Activated CD8-positive, alpha-beta T cell treated with anti-CD3 and anti-CD28 coated beads, Interleukin-2, amount 10 ng/mL, durations not matched to agents 7 days and 5 days (primary cell): ENCODE measurements at regions not wholly inside any gene's neighbourhood (a gene's known extent, or its start where the extent isn't known, plus 50 kb on each side); places are given as distances from the start of the nearest gene placed in this dataset.
"Not testable (repeated sequence)": the region's sequence is repeated elsewhere in the genome, so short reads cannot be mapped to it uniquely, and the experiment has no call there.

Source experiments
- ATAC-seq: fragments of 150-1000 bp; cut with Tn5 transposase; one replicate; pipeline ENCODE4 v1.10.0; 2021; ENCODE audit warnings: moderate library complexity
- CTCF ChIA-PET: fragments of 350-600 bp; sonication (Branson Sonifier 250); formaldehyde crosslinking; loops from one replicate; lab custom pipeline; 2021; ENCODE audit warnings: antibody characterized with exemption; lab: Charles Lee
- POLR2A ChIA-PET: fragments of 350-600 bp; sonication (Branson Sonifier 250); formaldehyde crosslinking; loops from one replicate; lab custom pipeline; 2021; ENCODE audit warnings: antibody characterized with exemption; lab: Charles Lee
- DNase-seq: peaks from one replicate; pipeline ENCODE4 v3.0.0-alpha.2; 2020
- H3K27ac Mint-ChIP-seq: one replicate; pipeline ENCODE4 v1.8.0; 2021; ENCODE audit warnings: mild to moderate bottlenecking, mixed read lengths
- H3K27me3 Mint-ChIP-seq: one replicate; pipeline ENCODE4 v1.8.0; 2021; ENCODE audit warnings: low read depth, mixed read lengths
- H3K36me3 Mint-ChIP-seq: one replicate; pipeline ENCODE4 v1.8.0; 2021; ENCODE audit warnings: low read depth, mixed read lengths
- H3K4me1 Mint-ChIP-seq: one replicate; pipeline ENCODE4 v1.8.0; 2021; ENCODE audit warnings: low read depth, mixed read lengths
- H3K4me3 Mint-ChIP-seq: one replicate; pipeline ENCODE4 v1.8.0; 2021; ENCODE audit warnings: mild to moderate bottlenecking, mixed read lengths
- H3K9me3 Mint-ChIP-seq: one replicate; pipeline ENCODE4 v1.8.0; 2022; ENCODE audit warnings: mixed read lengths; ENCODE audit not compliant: insufficient read depth

DNA sequence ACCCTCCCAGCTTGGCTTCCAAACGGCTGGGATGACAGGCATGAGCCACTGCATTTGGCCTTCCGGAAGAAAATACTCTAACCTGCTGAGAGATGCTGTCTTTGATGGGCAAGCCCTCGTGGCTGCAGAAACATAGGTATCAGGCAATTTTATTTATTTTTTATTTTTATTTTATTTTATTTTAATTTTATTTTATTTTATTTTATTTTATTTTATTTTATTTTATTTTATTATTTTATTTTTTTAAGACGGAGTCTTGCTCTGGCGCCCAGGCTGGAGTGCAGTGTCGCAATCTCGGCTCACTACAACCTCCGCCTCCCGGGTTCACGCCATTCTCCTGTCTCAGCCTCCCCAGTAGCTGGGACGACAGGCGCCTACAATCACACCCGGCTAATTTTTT, 257.1 kb downstream of the SHOX start:
- H3K36me3 Mint-ChIP-seq, ATAC-seq, H3K27me3 Mint-ChIP-seq, H3K4me3 Mint-ChIP-seq, H3K27ac Mint-ChIP-seq, CTCF ChIA-PET, POLR2A ChIA-PET, H3K4me1 Mint-ChIP-seq, DNase-seq: not testable (repeated sequence)
- H3K9me3 Mint-ChIP-seq, result peaks cover 14% of the 10 kb centered on the region

DNA sequence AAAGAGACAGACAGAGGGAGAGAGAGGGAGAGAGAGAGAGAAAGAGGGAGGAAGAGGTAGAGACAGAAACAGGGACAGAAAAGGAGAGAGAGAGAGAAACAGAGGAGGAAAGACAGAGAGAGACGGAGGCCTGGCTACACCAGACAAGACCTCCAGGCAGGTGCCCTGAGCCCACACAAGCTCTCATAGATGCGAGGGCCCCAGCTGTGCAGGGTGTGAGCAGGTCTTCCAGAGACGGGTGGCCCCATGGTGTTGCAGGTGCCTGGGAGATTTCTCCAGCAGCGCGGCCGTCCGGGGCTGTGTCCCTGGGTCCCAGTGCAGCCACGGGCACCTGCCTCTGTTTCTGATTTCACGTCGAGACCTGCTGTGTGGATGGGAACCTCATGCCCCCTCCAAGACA, 253.0 kb downstream of the SHOX start:
- Mint-ChIP-seq H3K27ac (no peak overlapping the region), H3K9me3 (peaks cover 8% of the 10 kb centered on the region), H3K27me3 (no peaks in the 10 kb centered on the region), H3K4me1 (no peaks in the 10 kb centered on the region), H3K36me3 (no peaks in the 10 kb centered on the region), H3K4me3 (no peak overlapping the region)
- DNase-seq (no peak), ATAC-seq (no peak)
- POLR2A ChIA-PET, result no interaction called here
- CTCF ChIA-PET, result no interaction called here

DNA sequence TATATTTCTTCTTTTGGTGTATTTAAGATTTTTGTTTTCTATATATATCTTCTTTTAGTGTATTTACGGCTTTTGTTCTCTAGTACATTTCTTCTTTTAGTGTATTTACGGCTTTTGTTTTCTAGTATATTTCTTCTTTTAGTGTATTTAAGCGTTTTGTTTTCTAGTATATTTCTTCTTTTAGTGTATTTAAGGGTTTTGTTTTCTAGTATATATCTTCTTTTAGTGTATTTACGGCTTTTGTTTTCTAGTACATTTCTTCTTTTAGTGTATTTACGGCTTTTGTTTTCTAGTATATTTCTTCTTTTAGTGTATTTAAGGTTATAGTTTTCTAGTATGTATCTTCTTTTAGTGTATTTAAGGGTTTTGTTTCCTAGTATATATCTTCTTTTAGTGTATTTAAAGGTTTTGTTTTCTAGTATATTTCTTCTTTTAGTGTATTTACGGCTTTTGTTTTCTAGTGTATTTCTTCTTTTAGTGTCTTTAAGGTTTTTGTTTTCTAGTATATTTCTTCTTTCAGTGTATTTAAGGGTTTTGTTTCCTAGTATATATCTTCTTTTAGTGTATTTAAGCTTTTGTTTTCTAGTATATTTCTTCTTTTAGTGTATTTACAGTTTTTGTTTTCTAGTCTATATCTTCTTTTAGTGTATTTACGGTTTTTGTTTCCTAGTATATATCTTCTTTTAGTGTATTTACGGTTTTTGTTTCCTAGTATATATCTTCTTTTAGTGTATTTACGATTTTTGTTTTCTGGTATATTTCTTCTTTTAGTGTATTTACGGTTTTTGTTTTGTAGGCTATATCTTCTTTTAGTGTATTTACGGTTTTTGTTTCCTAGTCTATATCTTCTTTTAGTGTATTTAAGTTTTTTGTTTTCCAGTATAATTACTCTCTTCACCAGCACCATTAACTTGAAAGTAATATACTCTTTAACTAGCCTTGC, 249.4 kb downstream of the SHOX start:
- DNase-seq, H3K27me3 Mint-ChIP-seq, H3K4me1 Mint-ChIP-seq, ATAC-seq, H3K9me3 Mint-ChIP-seq, POLR2A ChIA-PET, H3K4me3 Mint-ChIP-seq, H3K36me3 Mint-ChIP-seq, H3K27ac Mint-ChIP-seq, CTCF ChIA-PET: not testable (repeated sequence)

DNA sequence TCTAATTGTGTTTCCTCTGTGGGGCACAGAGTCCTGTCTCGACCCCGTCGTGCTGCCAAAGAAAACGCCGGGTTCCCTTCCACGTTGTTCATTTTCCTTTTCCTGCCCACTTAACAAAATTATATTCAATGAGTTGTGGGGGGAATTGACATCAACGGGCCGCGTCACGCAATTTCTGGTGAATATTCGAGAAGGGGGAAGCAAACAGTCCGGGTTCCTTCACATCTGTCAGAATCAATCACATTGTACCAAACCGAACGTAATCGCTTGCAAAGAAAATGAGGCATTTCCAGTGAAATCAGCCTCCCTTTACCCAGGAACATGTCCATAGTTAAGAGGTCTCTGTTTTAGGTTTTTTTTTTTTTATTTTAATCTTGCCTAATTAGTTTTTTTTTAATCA, 243.5 kb downstream of the SHOX start:
- no peaks in the 10 kb centered on the region for H3K4me1 Mint-ChIP-seq
- no peak for DNase-seq
- no peak for ATAC-seq
- H3K4me3 Mint-ChIP-seq, result no peak overlapping the region
- POLR2A ChIA-PET, result no interaction called here
- H3K27ac Mint-ChIP-seq, result no peak overlapping the region
- CTCF ChIA-PET, result no interaction called here
- H3K9me3 Mint-ChIP-seq, result no peaks in the 10 kb centered on the region
- no peaks in the 10 kb centered on the region for H3K27me3 Mint-ChIP-seq
- H3K36me3 Mint-ChIP-seq, result no peaks in the 10 kb centered on the region

DNA sequence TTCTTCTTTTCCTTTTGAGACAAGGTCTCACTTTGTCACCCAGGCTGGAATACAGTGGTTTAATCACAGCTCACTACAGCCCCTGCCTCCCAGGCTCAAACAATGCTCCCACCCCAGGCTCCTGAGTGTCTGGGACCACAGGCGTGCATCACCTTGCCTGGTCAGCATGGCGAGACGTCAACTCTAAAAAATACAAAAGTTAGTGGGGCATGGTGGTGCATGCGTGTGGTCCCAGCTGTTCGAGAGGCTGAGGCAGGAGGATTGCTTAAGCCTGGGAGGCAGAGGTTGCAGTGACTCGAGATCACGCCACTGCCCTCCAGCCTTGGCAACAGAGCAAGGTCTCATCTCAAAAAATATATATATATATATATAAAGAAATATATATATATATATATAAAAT, 242.4 kb downstream of the SHOX start:
- ChIA-PET POLR2A (no interaction called here), CTCF (no interaction called here)
- ATAC-seq, result no peak
- Mint-ChIP-seq H3K36me3 (no peaks in the 10 kb centered on the region), H3K27ac (no peak overlapping the region), H3K27me3 (no peaks in the 10 kb centered on the region), H3K4me1 (no peaks in the 10 kb centered on the region), H3K9me3 (no peaks in the 10 kb centered on the region), H3K4me3 (no peak overlapping the region)
- DNase-seq, result no peak

DNA sequence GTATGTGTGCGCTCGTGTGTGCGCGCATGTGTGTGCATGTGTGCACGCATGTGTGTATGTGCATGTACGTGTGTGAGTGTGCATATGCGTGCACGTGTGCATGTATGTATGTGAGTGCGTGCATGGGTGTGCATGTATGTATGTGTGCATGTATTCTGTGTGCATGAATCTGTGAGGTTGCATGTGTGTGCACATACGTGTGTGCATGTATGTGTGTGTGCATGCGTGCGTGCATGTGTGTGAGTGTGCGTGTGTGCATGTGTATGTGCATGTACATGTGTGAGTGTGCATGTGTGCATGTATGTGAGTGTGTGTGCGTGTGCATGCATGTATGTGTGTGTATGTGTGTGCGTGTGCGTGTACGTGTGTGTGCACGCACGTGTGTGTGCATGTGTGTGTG, 241.5 kb downstream of the SHOX start:
- DNase-seq, result no peak
- Mint-ChIP-seq H3K9me3 (no peaks in the 10 kb centered on the region), H3K36me3 (no peaks in the 10 kb centered on the region), H3K4me3 (no peak overlapping the region), H3K27me3 (no peaks in the 10 kb centered on the region), H3K4me1 (no peaks in the 10 kb centered on the region), H3K27ac (no peak overlapping the region)
- no peak for ATAC-seq
- CTCF ChIA-PET, result no interaction called here
- POLR2A ChIA-PET, result no interaction called here

DNA sequence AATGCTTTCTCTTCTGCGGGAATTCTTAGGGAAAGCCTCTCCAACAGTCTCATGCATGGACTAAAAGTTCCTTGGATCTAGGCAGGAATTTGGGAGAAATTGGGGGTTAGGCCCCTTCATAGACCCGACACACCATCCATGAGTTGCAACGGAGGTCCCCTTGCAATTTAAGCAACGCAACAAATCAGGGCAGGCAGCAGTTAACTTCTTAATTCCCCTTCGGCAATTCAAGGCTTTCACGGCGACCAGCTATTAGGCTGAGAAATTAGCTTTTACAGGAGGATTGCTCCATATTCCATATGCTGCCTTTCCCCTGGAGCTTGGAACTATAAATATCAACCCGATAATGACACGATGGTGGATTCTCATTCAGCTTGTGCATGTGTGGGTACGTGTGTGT, 241.0 kb downstream of the SHOX start:
- no peak for DNase-seq
- H3K4me3 Mint-ChIP-seq, result no peak overlapping the region
- ATAC-seq, result no peak
- H3K36me3 Mint-ChIP-seq, result no peaks in the 10 kb centered on the region
- H3K27me3 Mint-ChIP-seq, result no peaks in the 10 kb centered on the region
- ChIA-PET POLR2A (no interaction called here), CTCF (no interaction called here)
- no peak overlapping the region for H3K27ac Mint-ChIP-seq
- no peaks in the 10 kb centered on the region for H3K9me3 Mint-ChIP-seq
- no peaks in the 10 kb centered on the region for H3K4me1 Mint-ChIP-seq

DNA sequence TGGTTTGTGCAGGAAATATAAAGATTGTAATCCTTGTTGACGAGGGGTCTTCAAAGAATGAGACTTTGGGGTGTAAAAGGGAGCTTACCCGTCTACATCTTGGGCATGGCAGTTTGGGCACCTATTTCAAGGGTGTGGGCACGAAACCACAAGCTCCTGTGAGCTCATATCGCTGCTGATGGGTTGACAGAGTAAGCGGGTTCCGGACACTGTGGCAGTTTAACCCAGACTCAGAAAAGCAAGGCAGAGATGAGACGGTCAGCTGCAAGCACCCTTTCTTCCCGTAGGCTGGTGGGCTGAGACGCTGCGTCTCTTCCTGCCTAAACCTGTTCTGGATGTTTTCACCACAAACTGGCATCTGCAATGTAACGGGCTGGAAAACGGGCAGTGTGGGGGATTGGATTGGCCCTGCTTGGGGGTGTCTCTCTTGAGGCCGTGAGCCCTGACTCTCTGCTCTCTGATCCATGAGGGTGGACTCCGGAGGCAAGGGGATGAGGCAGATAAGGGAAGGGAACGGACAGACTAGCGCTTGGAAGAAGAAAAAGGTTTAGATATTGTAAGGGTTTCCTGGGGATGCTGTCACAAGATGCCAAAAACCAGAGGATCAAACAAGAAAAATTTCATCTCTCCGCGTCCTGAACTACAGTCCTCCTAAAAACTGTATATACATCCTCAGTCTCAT, 237.5 kb downstream of the SHOX start:
- CTCF ChIA-PET, result no interaction called here
- POLR2A ChIA-PET, result no interaction called here
- no peaks in the 10 kb centered on the region for H3K27me3 Mint-ChIP-seq
- no peaks in the 10 kb centered on the region for H3K9me3 Mint-ChIP-seq
- no peaks in the 10 kb centered on the region for H3K36me3 Mint-ChIP-seq
- no peak overlapping the region for H3K4me3 Mint-ChIP-seq
- H3K4me1 Mint-ChIP-seq, result no peaks in the 10 kb centered on the region
- DNase-seq, result no peak
- H3K27ac Mint-ChIP-seq, result no peak overlapping the region
- ATAC-seq, result no peak

DNA sequence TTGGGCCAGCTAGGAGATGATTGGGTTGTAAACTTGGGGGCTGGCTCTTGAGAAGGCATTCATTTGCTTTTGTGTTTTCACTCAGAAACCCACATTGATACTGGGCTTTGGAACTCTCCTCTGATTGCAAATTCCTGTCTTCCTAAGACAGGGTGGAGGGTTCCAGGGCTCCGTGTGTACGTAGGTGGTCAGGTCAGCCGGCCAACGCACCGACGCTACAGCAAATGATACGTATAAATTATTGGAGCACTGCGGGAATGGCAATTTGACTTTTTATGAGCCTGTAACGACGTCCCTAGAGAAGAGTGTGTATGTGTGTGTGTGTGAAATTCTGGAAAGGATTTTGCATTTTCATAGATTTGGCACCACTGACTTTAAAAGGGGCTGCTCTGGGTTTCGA, 236.9 kb downstream of the SHOX start:
- Mint-ChIP-seq H3K27me3 (no peaks in the 10 kb centered on the region), H3K4me3 (no peak overlapping the region), H3K4me1 (no peaks in the 10 kb centered on the region), H3K27ac (no peak overlapping the region), H3K9me3 (no peaks in the 10 kb centered on the region), H3K36me3 (no peaks in the 10 kb centered on the region)
- ChIA-PET CTCF (no interaction called here), POLR2A (no interaction called here)
- DNase-seq, result no peak
- no peak for ATAC-seq

DNA sequence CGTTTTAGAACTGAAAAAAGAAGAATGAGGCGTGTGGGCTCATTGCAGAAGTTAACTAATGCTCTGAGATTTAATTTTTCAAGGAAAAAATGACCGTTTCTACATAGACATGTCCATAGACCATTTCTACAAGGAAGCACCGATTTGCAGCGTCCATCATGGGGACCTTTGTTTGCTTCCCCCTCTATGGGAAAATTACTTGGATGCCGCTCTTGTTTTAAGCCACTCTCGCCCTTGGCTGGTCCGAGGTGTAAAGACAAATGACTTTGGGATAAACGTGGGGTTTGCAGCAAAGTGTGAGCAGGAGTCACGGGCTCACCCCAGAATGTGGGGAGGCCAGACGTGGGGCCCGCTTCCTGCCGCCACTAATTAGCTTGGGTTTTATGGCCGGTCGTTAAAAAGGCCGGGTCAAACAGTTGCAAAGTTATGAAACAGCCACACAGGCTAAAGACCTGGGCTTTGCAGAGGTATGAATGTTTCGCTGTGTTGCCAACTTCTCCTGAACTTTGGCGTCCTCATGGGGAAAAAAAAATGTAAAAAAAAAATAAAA, 235.9 kb downstream of the SHOX start:
- Mint-ChIP-seq H3K4me3 (no peak overlapping the region), H3K9me3 (no peaks in the 10 kb centered on the region), H3K36me3 (no peaks in the 10 kb centered on the region), H3K27me3 (no peaks in the 10 kb centered on the region), H3K27ac (no peak overlapping the region), H3K4me1 (no peaks in the 10 kb centered on the region)
- ATAC-seq (no peak), DNase-seq (no peak)
- CTCF ChIA-PET, result no interaction called here
- POLR2A ChIA-PET, result no interaction called here

DNA sequence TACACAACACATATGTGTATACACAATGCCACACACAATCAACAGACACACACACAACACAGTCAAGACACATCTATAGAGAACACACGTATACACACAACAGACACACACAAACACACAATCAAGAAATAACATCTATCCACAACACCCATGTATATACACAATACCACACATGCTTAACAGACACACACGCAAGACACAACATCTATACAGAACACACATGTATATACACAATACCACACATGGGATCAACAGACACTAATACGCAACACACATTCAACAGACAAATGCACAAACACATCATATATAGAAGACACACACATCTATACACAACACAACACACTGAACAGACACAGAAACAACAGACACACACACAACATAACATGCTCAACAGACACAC, 234.8 kb downstream of the SHOX start:
- POLR2A ChIA-PET, result no interaction called here
- Mint-ChIP-seq H3K9me3 (no peaks in the 10 kb centered on the region), H3K36me3 (no peaks in the 10 kb centered on the region), H3K27ac (no peak overlapping the region), H3K4me3 (no peak overlapping the region), H3K27me3 (no peaks in the 10 kb centered on the region), H3K4me1 (no peaks in the 10 kb centered on the region)
- CTCF ChIA-PET, result no interaction called here
- DNase-seq, result no peak
- no peak for ATAC-seq

DNA sequence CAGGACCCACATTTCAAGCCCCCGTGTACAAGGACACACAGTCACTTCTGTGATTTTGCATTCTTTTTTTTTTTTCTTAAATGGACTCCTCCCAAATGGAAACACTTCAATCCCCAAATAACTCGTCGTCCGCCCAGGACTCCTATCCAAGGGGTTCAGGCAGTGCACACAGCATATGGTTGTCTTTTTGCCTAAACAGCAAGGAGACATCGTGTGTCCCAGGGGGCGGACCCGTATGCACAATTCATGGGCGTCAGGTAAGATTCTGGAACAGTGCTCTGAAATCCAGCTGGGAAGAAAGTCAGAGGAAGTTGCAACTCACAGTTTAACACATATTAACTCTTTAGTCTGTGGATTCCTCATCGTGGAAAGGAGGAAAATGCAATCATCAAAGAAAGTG, 231.3 kb downstream of the SHOX start:
- no peaks in the 10 kb centered on the region for H3K4me1 Mint-ChIP-seq
- no peak for ATAC-seq
- H3K36me3 Mint-ChIP-seq, result no peaks in the 10 kb centered on the region
- H3K4me3 Mint-ChIP-seq, result no peak overlapping the region
- no peak for DNase-seq
- H3K27me3 Mint-ChIP-seq, result no peaks in the 10 kb centered on the region
- peaks cover 3% of the 10 kb centered on the region for H3K9me3 Mint-ChIP-seq
- H3K27ac Mint-ChIP-seq, result no peak overlapping the region
- POLR2A ChIA-PET, result no interaction called here
- CTCF ChIA-PET, result no interaction called here
